Smooth muscle cell (in vitro differentiated cells): ENCODE measurements at regions not wholly inside any gene's neighbourhood (a gene's known extent, or its start where the extent isn't known, plus 50 kb on each side); places are given as distances from the start of the nearest gene placed in this dataset.
"Not testable (repeated sequence)": the region's sequence is repeated elsewhere in the genome, so short reads cannot be mapped to it uniquely, and the experiment has no call there.

Experiments used
- DNase-seq: peaks from one replicate; lab custom pipeline; 2025; ENCODE audit not compliant: unreplicated experiment; lab: John Stamatoyannopoulos, UW
- H2AFZ ChIP-seq: fragments of 200-600 bp; sonication (generic); 2 replicates; pipeline ENCODE4 v1.6.0; 2016; ENCODE audit warnings: antibody characterized with exemption, low read depth, mild to moderate bottlenecking
- H3F3A ChIP-seq: fragments of 200-600 bp; sonication (generic); 2 replicates; pipeline ENCODE4 v1.6.0; 2017; ENCODE audit warnings: antibody characterized with exemption, low read depth
- H3K27ac ChIP-seq: fragments of 200-600 bp; sonication (generic); 2 replicates; pipeline ENCODE4 v1.5.1; 2016; ENCODE audit warnings: low read depth, mild to moderate bottlenecking
- H3K27me3 ChIP-seq: fragments of 200-600 bp; sonication (generic); 2 replicates; pipeline ENCODE4 v1.6.1; 2016; ENCODE audit warnings: low read depth, mild to moderate bottlenecking
- H3K36me3 ChIP-seq: fragments of 200-600 bp; sonication (generic); 2 replicates; pipeline ENCODE4 v1.5.1; 2016; ENCODE audit warnings: low read depth
- H3K4me1 ChIP-seq: fragments of 200-600 bp; sonication (generic); 2 replicates; pipeline ENCODE4 v1.5.1; 2016; ENCODE audit warnings: low read depth
- H3K4me2 ChIP-seq: fragments of 200-600 bp; sonication (generic); 2 replicates; pipeline ENCODE4 v1.6.0; 2016; ENCODE audit warnings: mild to moderate bottlenecking
- H3K4me3 ChIP-seq: fragments of 200-600 bp; sonication (generic); 2 replicates; pipeline ENCODE4 v1.5.1; 2016; ENCODE audit warnings: mild to moderate bottlenecking
- H3K79me2 ChIP-seq: fragments of 200-600 bp; sonication (generic); 2 replicates; pipeline ENCODE4 v1.6.0; 2016; ENCODE audit warnings: low read depth, mild to moderate bottlenecking
- H3K9ac ChIP-seq: fragments of 200-600 bp; sonication (generic); 2 replicates; pipeline ENCODE4 v1.6.0; 2016; ENCODE audit warnings: low read depth
- H3K9me3 ChIP-seq: fragments of 200-600 bp; sonication (generic); replicated peaks from 2 replicates; pipeline ENCODE4 v1.5.1; 2016; ENCODE audit warnings: low read depth
- H4K20me1 ChIP-seq: fragments of 200-600 bp; sonication (generic); 2 replicates; pipeline ENCODE4 v1.6.0; 2016; ENCODE audit warnings: low read depth
- WGBS: methylation state at CpG from one replicate; pipeline ENCODE4 v1.1.7; 2016; ENCODE audit warnings: low lambda C conversion rate; 5-methylcytosine and 5-hydroxymethylcytosine counted together
- TF ChIP-seq, protein P1 (sequence below): fragments of 200-600 bp; sonication (generic); IDR thresholded peaks from 2 replicates; pipeline ENCODE4 v1.5.1; 2017; ENCODE audit warnings: borderline replicate concordance, mild to moderate bottlenecking, antibody characterized with exemption; ENCODE audit not compliant: insufficient read depth, poor library complexity, severe bottlenecking

DNA sequence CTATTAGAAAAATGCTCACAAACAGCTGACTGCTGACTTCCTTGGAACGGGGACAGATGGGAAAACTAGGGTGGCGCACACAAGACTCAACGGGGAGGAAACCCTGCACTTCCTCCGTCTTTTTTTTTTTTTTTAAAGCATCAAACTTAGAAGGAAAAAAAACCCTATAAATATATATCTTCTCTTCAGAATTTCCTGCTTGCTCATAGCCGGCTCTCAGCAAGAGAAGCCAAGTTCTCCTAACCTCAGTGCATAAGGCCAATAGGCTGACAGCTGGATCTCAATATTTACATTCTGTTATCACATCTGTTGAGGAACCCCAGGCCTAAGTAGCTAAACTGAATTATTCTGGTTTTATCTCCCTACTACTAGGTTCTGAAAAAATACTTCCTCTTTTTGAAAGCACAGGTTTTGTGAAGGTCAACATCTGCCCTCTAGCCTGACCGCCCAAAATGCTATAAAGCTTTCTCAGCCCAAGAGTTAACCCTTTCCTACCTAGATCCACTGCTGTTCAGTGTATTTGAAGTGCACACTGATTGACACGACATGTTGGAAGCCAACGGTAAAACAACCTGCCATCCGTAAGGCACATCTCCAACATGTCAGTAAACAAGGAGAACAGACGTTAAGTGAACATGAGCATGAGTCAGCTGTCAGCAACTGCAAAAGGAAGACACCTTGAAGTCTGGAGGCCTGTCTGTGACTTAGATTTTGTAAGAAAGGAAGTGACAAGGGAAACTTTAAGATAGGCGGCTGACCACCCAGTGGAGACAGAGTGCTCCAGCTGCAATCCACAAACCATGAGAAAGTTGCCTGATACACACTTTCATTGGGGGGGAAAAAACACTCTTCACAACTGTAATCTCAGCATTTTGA, 83.8 kb downstream of the EBLN1 start:
- TF ChIP-seq, protein P1, sequence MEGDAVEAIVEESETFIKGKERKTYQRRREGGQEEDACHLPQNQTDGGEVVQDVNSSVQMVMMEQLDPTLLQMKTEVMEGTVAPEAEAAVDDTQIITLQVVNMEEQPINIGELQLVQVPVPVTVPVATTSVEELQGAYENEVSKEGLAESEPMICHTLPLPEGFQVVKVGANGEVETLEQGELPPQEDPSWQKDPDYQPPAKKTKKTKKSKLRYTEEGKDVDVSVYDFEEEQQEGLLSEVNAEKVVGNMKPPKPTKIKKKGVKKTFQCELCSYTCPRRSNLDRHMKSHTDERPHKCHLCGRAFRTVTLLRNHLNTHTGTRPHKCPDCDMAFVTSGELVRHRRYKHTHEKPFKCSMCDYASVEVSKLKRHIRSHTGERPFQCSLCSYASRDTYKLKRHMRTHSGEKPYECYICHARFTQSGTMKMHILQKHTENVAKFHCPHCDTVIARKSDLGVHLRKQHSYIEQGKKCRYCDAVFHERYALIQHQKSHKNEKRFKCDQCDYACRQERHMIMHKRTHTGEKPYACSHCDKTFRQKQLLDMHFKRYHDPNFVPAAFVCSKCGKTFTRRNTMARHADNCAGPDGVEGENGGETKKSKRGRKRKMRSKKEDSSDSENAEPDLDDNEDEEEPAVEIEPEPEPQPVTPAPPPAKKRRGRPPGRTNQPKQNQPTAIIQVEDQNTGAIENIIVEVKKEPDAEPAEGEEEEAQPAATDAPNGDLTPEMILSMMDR: no peak
- H3K27me3 ChIP-seq: no peaks in the 10 kb centered on the region
- H3K4me1 ChIP-seq: no peaks in the 10 kb centered on the region
- WGBS: 45% methylated on average over 11 of the region's 11 CpGs
- no peak overlapping the region for H3K9ac ChIP-seq
- H3K36me3 ChIP-seq: no peaks in the 10 kb centered on the region
- H3K27ac ChIP-seq: no peak overlapping the region
- H3F3A ChIP-seq: peaks cover 4% of the 10 kb centered on the region
- no peaks in the 10 kb centered on the region for H4K20me1 ChIP-seq
- no peak overlapping the region for H3K4me3 ChIP-seq
- H3K4me2 ChIP-seq: no peak overlapping the region
- H3K9me3 ChIP-seq: no peaks in the 10 kb centered on the region
- no peak for DNase-seq
- no peaks in the 10 kb centered on the region for H3K79me2 ChIP-seq
- no peak overlapping the region for H2AFZ ChIP-seq

DNA sequence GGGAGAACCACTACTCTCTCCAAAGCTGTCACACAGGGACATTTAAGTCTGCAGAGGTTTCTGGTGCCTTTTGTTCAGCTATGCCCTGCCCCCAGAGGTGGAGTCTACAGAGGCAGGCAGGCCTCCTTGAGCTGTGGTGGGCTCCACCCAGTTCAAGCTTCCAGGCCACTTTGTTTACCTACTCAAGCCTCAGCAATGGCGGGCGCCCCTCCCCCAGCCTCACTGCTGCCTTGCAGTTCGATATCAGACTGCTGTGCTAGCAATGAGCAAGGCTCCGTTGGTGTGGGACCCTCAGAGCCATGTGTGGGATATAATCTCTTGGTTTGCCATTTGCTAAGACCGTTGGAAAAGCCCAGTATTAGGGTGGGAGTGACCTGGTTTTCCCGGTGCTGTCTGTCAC, 87.0 kb downstream of the EBLN1 start:
- H3K4me3 ChIP-seq, H3K4me2 ChIP-seq, H4K20me1 ChIP-seq, H3K79me2 ChIP-seq, H3K9ac ChIP-seq, H3K9me3 ChIP-seq, H3K27ac ChIP-seq, H3K36me3 ChIP-seq, H3K27me3 ChIP-seq, H3K4me1 ChIP-seq, H2AFZ ChIP-seq, H3F3A ChIP-seq, DNase-seq: not testable (repeated sequence)
- WGBS: 92% methylated on average over 6 of the region's 6 CpGs

DNA sequence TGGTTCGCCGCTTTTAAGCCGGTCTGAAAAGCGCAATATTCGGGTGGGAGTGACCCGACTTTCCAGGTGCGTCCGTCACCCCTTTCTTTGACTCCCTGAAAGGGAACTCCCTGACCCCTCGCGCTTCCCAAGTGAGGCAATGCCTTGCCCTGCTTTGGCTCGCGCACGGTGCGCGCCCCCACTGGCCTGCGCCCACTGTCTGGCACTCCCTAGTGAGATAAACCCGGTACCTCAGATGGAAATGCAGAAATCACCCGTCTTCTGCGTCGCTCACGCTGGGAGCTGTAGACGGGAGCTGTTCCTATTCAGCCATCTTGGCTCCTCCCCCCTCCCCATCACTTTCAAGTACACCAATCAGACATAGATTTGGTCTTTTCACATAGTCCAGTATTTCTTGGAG, 88.2 kb downstream of the EBLN1 start:
- not testable (repeated sequence) for DNase-seq, H2AFZ ChIP-seq, H3K4me1 ChIP-seq, H3K4me2 ChIP-seq, H3K9ac ChIP-seq, H3K9me3 ChIP-seq, H3K4me3 ChIP-seq, H3K27me3 ChIP-seq, H3K27ac ChIP-seq, H4K20me1 ChIP-seq, H3F3A ChIP-seq, H3K79me2 ChIP-seq, H3K36me3 ChIP-seq
- 91% methylated on average over 22 of the region's 22 CpGs for WGBS

DNA sequence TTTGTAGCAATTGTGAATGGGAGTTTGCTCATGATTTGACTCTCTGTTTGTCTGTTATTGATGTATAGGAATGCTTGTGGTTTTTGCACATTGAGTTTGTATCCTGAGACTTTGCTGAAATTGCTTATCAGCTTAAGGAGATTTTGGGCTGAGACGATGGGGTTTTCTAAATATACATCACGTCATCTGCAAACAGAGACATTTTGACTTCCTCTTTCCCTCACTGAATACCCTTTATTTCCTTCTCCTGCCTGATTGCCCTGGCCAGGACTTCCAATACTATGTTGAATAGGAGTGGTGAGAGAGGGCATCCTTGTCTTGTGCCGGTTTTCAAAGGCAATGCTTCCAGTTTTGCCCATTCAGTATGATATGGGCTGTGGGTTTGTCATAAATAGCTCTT, 96.6 kb downstream of the EBLN1 start:
- not testable (repeated sequence) for H2AFZ ChIP-seq, DNase-seq

DNA sequence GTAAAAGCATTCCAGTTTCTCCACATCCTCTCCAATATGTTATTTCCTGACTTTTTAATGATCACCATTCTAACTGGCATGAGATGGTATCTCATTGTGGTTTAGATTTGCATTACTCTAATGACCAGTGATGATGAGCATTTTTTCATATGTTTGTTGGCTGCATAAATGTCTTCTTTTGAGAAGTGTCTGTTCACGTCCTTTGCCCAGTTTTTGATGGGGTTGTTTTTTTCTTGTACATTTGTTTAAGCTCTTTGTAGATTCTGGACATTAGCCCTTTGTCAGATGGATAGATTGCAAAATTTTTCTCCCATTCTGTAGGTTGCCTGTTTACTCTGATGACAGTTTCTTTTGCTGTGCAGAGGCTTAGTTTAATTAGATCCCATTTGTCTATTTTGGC, 97.7 kb downstream of the EBLN1 start:
- not testable (repeated sequence) for DNase-seq

More for the DNA sequence above, 96.6 kb downstream of the EBLN1 start:
- H3K9me3 ChIP-seq, H4K20me1 ChIP-seq, H3K4me2 ChIP-seq, H3K4me3 ChIP-seq, H3F3A ChIP-seq, H3K79me2 ChIP-seq, H3K27ac ChIP-seq, H3K27me3 ChIP-seq, H3K4me1 ChIP-seq, H3K9ac ChIP-seq, H3K36me3 ChIP-seq: not testable (repeated sequence)
- 82% methylated on average over 3 of the region's 3 CpGs for whole genome bisulfite sequencing

DNA sequence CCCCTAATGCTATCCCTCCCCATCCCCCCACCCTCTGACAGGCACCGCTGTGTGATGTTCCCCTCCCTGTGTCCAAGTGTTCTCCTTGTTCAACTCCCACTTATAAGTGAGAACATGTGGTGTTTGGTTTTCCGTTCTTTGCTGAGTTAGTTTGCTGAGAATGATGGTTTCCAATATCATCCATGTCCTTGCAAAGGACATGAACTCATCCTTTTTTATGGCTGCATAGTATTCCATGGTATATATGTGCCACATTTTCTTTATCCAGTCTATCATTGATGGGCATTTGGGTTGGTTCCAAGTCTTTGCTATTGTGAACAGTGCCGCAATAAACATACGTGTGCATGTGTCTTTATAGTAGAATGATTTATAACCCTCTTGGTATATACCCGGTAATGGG, 98.2 kb downstream of the EBLN1 start:
- H3K4me3 ChIP-seq, H4K20me1 ChIP-seq, H3K27ac ChIP-seq, H2AFZ ChIP-seq, H3K9ac ChIP-seq, H3K27me3 ChIP-seq, H3K79me2 ChIP-seq, H3K36me3 ChIP-seq, DNase-seq, H3F3A ChIP-seq, H3K4me1 ChIP-seq, H3K4me2 ChIP-seq, H3K9me3 ChIP-seq: not testable (repeated sequence)
- 94% methylated on average over 5 of the region's 5 CpGs for WGBS

More for the DNA sequence above, 97.7 kb downstream of the EBLN1 start:
- 91% methylated on average over 1 of the region's 1 CpG for whole genome bisulfite sequencing
- not testable (repeated sequence) for H3K9ac ChIP-seq, H3F3A ChIP-seq, H3K9me3 ChIP-seq, H4K20me1 ChIP-seq, H3K27me3 ChIP-seq, H3K4me2 ChIP-seq, H2AFZ ChIP-seq, H3K4me1 ChIP-seq, H3K4me3 ChIP-seq, H3K79me2 ChIP-seq, H3K36me3 ChIP-seq, H3K27ac ChIP-seq
